Fibroblast of pulmonary artery (primary cell): ENCODE measurements at regions not wholly inside any gene's neighbourhood (a gene's known extent, or its start where the extent isn't known, plus 50 kb on each side); places are given as distances from the start of the nearest gene placed in this dataset.

ENCODE experiments used
- DNase-seq: peaks from one replicate; pipeline ENCODE4 v3.0.0-alpha.2; 2010; ENCODE audit warnings: low read depth
- H3K4me3 ChIP-seq: replicated peaks from 2 replicates; pipeline ENCODE4 v1.5.1; 2011; ENCODE audit warnings: low read depth, mild to moderate bottlenecking, control low read depth, low read length, moderate library complexity
- CTCF ChIP-seq: IDR thresholded peaks from 2 replicates; pipeline ENCODE4 v1.5.1; 2011; ENCODE audit warnings: mild to moderate bottlenecking, control low read depth, low read length, inconsistent platforms; ENCODE audit errors: missing control alignments

GRCh38 chr1:93774707-93775106 lies 93.1 kb upstream of the BCAR3 start:
- H3K4me3 ChIP-seq: no peak overlapping the region
- no peak for TF ChIP-seq CTCF
- no peak for DNase-seq

- no peak for TF ChIP-seq CTCF
- H3K4me3 ChIP-seq: no peak overlapping the region
- DNase-seq: no peak
These were observed 91.6 kb upstream of the BCAR3 start for GRCh38 chr1:93773049-93773838.

GRCh38 chr1:93771843-93772242 lies 90.2 kb upstream of the BCAR3 start:
- H3K4me3 ChIP-seq: no peak overlapping the region
- no peak for TF ChIP-seq CTCF
- no peak for DNase-seq

GRCh38 chr1:93770640-93771039 lies 89.0 kb upstream of the BCAR3 start:
- no peak for TF ChIP-seq CTCF
- H3K4me3 ChIP-seq: no peak overlapping the region
- DNase-seq: peak; percentile 52

- TF ChIP-seq CTCF: no peak
- no peak for DNase-seq
- no peak overlapping the region for H3K4me3 ChIP-seq
These were observed 88.1 kb upstream of the BCAR3 start for GRCh38 chr1:93769777-93770176.

GRCh38 chr1:93768380-93768863 lies 86.8 kb upstream of the BCAR3 start:
- DNase-seq: peak; percentile 35
- no peak overlapping the region for H3K4me3 ChIP-seq
- no peak for TF ChIP-seq CTCF

GRCh38 chr1:93766451-93766850 lies 84.8 kb upstream of the BCAR3 start:
- no peak overlapping the region for H3K4me3 ChIP-seq

More at GRCh38 chr1:93766451-93766850, 84.8 kb upstream of the BCAR3 start:
- DNase-seq: no peak
- TF ChIP-seq CTCF: no peak
